ENCODE measurements at regions not wholly inside any gene's neighbourhood (a gene's known extent, or its start where the extent isn't known, plus 50 kb on each side); places are given as distances from the start of the nearest gene placed in this dataset.

- DNase-seq = no peak
Observed at GRCh38 chr5:4197151-4197550, 601.5 kb downstream of the IRX1 start.

GRCh38 chr5:4198461-4198860 lies 602.8 kb downstream of the IRX1 start:
- DNase-seq = no peak

- DNase-seq = no peak
Observed at GRCh38 chr5:4199049-4199841, 603.6 kb downstream of the IRX1 start.

GRCh38 chr5:4203146-4203545 lies 607.5 kb downstream of the IRX1 start:
- no peak for DNase-seq

- peak; percentile 46 for DNase-seq
Observed at GRCh38 chr5:4204276-4205141, 608.9 kb downstream of the IRX1 start.

- peak; percentile 93 for DNase-seq
Observed at GRCh38 chr5:4205398-4205797, 609.8 kb downstream of the IRX1 start.

- DNase-seq = no peak
Observed at GRCh38 chr5:4206127-4206526, 610.5 kb downstream of the IRX1 start.

- no peak for DNase-seq
Observed at GRCh38 chr5:4207486-4207885, 611.9 kb downstream of the IRX1 start.

- DNase-seq = no peak
Observed at GRCh38 chr5:4208537-4208936, 612.9 kb downstream of the IRX1 start.

GRCh38 chr5:4208996-4209395 lies 613.4 kb downstream of the IRX1 start:
- no peak for DNase-seq

- no peak for DNase-seq
Observed at GRCh38 chr5:4212071-4212739, 616.6 kb downstream of the IRX1 start.

GRCh38 chr5:4212981-4213819 lies 617.6 kb downstream of the IRX1 start:
- no peak for DNase-seq

- DNase-seq = no peak
Observed at GRCh38 chr5:4215143-4215542, 619.5 kb downstream of the IRX1 start.

GRCh38 chr5:4216142-4216541 lies 620.5 kb downstream of the IRX1 start:
- DNase-seq = no peak

- DNase-seq = no peak
Observed at GRCh38 chr5:4220016-4220415, 624.4 kb downstream of the IRX1 start.

GRCh38 chr5:4221048-4221447 lies 625.4 kb downstream of the IRX1 start:
- DNase-seq = no peak

- no peak for DNase-seq
Observed at GRCh38 chr5:4222147-4222546, 626.5 kb downstream of the IRX1 start.

- no peak for DNase-seq
Observed at GRCh38 chr5:4222821-4223220, 627.2 kb downstream of the IRX1 start.

GRCh38 chr5:4225741-4226140 lies 630.1 kb downstream of the IRX1 start:
- DNase-seq = no peak

GRCh38 chr5:4226565-4226964 lies 630.9 kb downstream of the IRX1 start:
- DNase-seq = no peak

- DNase-seq = no peak
Observed at GRCh38 chr5:4228708-4229107, 633.1 kb downstream of the IRX1 start.
